ENCODE measurements at regions not wholly inside any gene's neighbourhood (a gene's known extent, or its start where the extent isn't known, plus 50 kb on each side); places are given as distances from the start of the nearest gene placed in this dataset.
"Not testable (repeated sequence)": the region's sequence is repeated elsewhere in the genome, so short reads cannot be mapped to it uniquely, and the experiment has no call there.

DNA sequence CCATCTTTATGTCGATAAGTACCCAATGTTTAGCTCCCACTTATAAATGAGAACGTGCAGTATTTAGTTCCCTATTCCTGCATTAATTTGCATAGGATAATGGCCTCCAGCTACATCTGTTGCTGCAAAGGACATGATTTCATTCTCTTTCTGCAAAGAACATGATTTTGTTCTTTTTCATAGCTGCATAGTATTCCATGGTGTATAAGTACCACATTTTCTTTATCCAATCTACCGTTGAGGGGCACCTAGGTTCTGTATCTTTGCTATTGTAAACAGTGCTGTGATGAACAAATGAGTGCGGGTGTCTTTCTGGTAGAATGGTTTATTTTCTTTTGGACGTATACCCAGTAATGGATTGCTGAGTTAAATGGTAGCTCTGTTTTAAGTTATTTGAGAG lies 63.0 kb downstream of the HLX start:
- DNase-seq (ENCODE audit: low read depth) = no peak

DNA sequence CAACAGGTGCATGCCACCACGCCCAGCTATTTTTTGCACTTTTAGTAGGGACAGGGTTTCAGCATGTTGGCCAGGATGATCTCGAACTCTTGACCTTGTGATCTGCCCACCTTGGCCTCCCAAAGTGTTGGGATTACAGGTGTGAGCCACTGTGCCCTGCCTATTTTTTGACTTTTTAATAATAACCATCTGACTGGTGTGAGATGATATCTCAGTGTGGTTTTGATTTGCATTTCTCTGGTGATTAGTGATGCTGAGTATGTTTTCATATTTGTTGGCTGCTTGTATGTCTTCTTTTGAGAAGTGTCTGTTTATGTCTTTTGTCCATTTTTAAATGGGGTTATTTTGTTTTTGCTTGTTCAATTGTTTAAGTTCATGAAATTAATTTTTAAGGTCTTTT lies 63.7 kb downstream of the HLX start:
- not testable (repeated sequence) for DNase-seq (ENCODE audit: low read depth)

GRCh38 chr1:220943319-220943996 lies 64.2 kb downstream of the HLX start:
- no peak for DNase-seq (ENCODE audit: low read depth)

DNA sequence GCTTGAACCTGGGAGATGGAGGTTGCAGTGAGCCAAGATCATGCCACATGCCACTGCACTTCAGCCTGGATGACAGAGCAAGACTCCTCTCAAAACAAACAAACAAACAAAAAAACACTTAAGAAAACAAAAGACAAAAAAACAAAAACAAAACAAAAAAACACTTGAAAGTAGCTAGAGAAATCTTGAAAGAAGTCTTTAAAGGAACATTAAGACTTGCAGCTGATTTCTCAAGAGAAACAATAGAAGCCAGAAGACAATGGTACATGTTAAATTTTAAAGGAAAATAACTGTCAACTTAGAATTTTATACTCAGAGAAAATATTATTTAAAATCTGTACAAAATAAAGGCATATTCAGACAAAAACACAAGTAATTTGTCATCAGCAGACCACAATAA lies 71.3 kb downstream of the HLX start:
- no peak for DNase-seq (ENCODE audit: low read depth)

DNA sequence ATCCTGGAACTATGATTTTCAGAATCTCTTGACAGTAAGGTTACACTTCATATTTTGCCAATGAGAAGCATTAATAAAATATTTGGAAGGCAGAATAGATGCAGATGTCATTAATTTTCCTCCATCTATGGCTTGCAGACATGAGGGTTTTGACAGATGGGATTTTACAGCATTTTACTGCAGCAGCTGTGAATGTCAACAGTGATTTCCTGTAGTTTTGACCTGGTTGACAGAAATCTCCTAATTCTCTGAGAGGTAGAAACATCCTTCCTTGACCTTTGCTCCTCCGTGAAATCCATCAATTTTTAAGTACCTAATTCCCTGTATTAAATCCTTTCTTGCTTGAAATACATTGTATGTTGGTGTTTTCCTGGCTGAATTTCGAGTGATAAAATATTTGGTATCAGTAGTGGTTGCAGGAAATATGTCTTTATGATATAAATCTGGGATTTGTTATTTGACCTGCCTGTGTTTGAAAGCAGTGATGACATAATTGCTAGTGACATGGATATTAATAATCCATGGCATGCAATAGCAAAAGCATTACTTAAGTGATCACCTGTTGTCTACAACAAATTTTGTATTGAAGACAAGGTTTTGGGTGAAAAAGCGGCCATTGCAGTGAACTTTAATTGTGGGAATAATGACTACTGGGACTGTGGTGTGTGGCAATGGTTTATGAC lies 73.9 kb downstream of the HLX start:
- no peak for DNase-seq (ENCODE audit: low read depth)

DNA sequence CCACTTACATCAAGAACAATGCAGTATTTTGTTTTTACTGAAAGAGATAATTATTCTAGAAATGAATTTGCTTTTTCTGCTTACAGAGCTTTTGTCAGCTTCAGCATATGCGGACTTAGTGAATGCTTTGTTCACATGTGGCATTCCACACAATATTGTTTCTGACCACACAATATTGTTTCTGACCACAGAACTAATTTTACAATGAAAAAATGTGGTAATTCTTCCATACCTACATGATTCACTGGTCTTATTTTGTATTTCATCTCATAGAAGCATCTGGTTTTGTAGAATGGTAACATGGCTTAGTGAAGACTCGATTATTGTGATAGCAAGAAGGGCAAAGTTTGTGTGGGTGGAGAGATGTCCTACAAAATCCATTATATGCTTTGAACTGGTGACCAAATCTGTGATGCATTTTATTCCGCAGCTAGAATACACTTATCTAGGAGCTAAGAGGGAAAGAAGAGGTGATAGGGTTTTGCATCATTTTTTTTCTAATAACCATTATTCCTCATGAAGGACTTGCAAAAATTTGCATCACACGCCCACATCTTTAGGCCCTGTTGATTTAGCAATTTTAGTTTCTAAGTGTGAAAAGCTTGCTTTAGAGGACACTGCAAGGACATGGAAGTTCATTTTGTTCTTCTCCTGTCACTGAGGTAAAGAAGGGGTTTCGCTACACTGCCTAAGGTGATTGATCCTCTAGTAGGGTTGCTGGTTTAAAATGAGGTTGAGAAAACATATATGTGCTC lies 75.3 kb downstream of the HLX start:
- DNase-seq (ENCODE audit: low read depth) = no peak

DNA sequence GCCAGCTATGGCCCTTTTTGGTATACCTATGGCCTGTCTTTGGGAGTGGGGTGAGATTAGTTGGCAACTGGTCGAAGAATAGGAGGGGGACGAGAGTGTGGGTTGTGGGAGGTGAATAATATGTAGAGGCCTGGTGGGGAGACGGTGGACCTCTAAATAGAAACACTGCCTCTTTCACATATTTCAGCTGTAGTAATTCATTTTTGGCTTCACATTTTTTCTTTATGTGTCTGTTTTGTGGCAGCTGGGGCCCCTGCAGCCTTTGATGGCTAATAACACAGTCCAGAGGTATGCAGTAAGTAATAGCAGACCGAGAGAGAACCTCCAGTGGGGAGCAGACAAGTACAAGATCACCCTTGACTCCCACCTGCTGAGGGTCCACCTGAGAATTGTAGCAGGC lies 75.9 kb downstream of the HLX start:
- no peak for DNase-seq (ENCODE audit: low read depth)

DNA sequence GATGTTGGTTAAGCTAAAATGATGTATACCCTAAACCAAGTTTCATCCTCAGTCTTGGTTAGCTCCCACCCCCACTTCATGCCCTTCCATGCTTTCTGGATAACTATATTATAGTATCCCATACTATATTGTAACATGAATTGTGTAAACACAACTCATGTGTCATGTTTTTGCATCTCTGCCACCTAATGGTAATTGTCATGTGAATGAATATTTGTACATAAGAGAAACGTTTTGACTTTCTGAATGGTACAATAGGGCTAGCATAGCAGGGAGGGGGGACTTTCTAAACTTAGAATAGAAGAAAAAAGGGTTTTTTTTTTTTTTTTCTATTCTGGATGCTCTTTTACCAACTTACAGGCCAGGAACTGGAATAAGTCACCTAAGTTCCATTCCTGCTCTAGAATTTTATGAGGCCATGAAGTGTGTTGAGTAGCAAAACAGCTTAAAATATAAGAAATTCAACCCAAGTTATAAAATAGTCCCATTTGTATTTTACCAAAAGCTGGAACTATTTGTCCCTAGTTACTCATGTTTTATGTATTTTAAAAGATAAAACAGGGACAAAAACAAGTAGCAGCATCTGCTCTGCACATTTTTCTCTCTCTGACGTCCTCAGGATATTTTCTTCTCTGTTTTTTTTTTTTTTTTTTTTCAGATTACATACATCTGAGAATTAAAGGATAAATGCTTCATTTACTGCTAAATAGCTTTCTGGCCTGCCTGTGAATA lies 77.4 kb downstream of the HLX start:
- no peak for DNase-seq (ENCODE audit: low read depth)

- no peak for DNase-seq (ENCODE audit: low read depth)
Measured at GRCh38 chr1:220957233-220957605, 78.0 kb downstream of the HLX start.

GRCh38 chr1:220958234-220958633 lies 79.0 kb downstream of the HLX start:
- no peak for DNase-seq (ENCODE audit: low read depth)

- DNase-seq (ENCODE audit: low read depth) = no peak
Measured at GRCh38 chr1:220962031-220962751, 82.9 kb downstream of the HLX start.

GRCh38 chr1:220966041-220966440 lies 86.8 kb downstream of the HLX start:
- DNase-seq (ENCODE audit: low read depth) = no peak

GRCh38 chr1:220966473-220966872 lies 87.2 kb downstream of the HLX start:
- DNase-seq (ENCODE audit: low read depth) = no peak

GRCh38 chr1:220966881-220967611 lies 87.8 kb downstream of the HLX start:
- peak; percentile 32 for DNase-seq (ENCODE audit: low read depth)

GRCh38 chr1:220967911-220968310 lies 88.7 kb downstream of the HLX start:
- no peak for DNase-seq (ENCODE audit: low read depth)

DNA sequence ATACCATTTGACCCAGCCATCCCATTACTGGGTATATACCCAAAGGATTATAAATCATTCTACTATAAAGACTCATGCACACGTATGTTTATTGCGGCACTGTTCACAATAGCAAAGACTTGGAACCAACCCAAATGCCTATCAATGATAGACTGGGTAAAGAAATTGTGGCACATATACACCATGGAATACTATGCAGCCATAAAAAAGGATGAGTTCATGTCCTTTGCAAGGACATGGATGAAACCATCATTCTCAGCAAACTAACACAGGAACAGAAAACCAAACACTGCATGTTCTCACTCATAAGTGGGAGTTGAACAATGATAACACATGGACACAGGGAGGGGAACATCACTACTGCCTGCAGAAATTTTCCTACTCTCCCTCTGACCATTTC lies 90.0 kb downstream of the HLX start:
- DNase-seq (ENCODE audit: low read depth) = not testable (repeated sequence)

GRCh38 chr1:220970311-220970710 lies 91.1 kb downstream of the HLX start:
- no peak for DNase-seq (ENCODE audit: low read depth)

- DNase-seq (ENCODE audit: low read depth) = no peak
Measured at GRCh38 chr1:220971221-220971620, 92.0 kb downstream of the HLX start.

DNA sequence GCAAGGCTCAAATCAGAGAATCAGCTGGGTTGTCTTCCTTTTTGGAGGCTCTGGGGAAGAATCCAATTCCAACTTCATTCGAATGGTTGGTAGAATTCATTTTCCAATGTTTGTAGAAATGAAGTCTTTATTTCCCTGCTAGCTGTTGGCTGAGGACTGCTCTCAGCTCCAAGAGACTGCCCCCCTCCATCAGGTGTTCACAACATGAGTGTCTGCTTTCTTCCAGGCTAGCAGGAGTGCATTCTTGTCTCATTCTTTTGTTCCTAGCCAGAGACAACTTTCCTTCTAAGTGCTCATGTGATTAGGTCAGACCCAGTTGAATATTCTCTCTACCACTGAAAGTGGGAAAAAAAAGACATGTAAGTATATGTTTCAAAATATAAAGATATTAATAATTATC lies 95.2 kb downstream of the HLX start:
- no peak for DNase-seq (ENCODE audit: low read depth)

DNA sequence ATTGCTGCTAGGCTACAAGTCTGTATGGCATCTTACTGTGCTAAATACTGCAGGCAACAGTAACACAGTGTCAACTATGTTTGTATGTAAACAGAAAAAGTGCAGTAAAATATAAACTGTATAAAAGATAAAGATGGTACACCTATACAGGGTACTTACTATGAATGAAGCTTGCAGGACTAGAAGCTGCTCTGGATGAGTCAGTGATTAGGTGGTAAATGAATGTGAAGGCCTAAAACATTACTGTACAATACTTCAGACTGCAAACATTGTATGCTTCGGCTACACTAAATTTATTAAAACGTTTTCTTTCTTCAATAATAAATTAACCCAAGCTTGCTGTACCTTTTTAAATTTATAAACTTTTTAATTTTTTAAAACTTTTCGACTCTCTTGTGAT lies 97.1 kb downstream of the HLX start:
- no peak for DNase-seq (ENCODE audit: low read depth)

DNA sequence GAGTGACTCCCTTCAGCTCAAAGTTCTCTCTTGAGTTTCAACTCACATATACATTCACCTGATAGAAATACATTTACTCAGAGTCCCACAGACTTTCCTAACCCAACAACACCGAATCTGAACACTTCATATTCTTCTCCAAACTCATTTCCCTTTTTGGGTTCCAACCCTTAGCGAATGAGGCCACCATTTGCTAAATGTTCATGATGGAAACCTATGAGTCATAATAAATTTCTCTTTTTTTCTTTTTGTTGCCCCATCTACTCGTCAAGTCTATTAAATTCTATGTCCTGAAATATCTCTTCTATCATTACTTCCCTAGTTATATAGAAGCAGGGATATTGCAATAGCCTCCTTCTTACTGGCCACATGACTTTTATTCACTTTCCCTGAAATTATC lies 100.1 kb downstream of the HLX start:
- no peak for DNase-seq (ENCODE audit: low read depth)
